ENCODE measurements at regions not wholly inside any gene's neighbourhood (a gene's known extent, or its start where the extent isn't known, plus 50 kb on each side); places are given as distances from the start of the nearest gene placed in this dataset.

- H3K27ac ChIP-seq (replicated peaks): no peak overlapping the region
- no peaks in the 10 kb centered on the region for H3K27me3 ChIP-seq (ENCODE audit: insufficient read depth, poor library complexity, severe bottlenecking)
- H3K4me3 ChIP-seq (replicated peaks; ENCODE audit: insufficient read depth, low read length): no peak overlapping the region
- TF ChIP-seq SPI1 (IDR thresholded peaks at IDR 0.05; ENCODE audit: borderline replicate concordance, low read depth) (no peak), CTCF (IDR thresholded peaks at IDR 0.05; ENCODE audit: insufficient read depth, low read length) (no peak), POLR2AphosphoS5 (IDR thresholded peaks at IDR 0.05; ENCODE audit: low read depth) (no peak), GABPA (IDR thresholded peaks at IDR 0.05; ENCODE audit: low read depth) (no peak), REST (IDR thresholded peaks at IDR 0.05; ENCODE audit: insufficient replicate concordance, low read depth) (no peak)
- no peak for DNase-seq (ENCODE audit: low read depth in 1 of 2, low spot score in 1 of 2)
Measured at GRCh38 chr6:14349507-14349906, 231.9 kb downstream of the CD83 start.

- Histone ChIP-seq H3K27ac (replicated peaks) (no peak overlapping the region), H3K27me3 (ENCODE audit: insufficient read depth, poor library complexity, severe bottlenecking) (no peaks in the 10 kb centered on the region)
- no peak for DNase-seq (ENCODE audit: low read depth in 1 of 2, low spot score in 1 of 2)
Measured at GRCh38 chr6:14350210-14350609, 232.6 kb downstream of the CD83 start.

GRCh38 chr6:14353281-14353680, 235.7 kb downstream of the CD83 start:
- H3K4me3 ChIP-seq (replicated peaks; ENCODE audit: insufficient read depth, low read length): no peak overlapping the region
- H3K27ac ChIP-seq (replicated peaks): peak overlapping the region; percentile 55
- TF ChIP-seq POLR2AphosphoS5 (IDR thresholded peaks at IDR 0.05; ENCODE audit: low read depth) (no peak), GABPA (IDR thresholded peaks at IDR 0.05; ENCODE audit: low read depth) (no peak), REST (IDR thresholded peaks at IDR 0.05; ENCODE audit: insufficient replicate concordance, low read depth) (no peak), SPI1 (IDR thresholded peaks at IDR 0.05; ENCODE audit: borderline replicate concordance, low read depth) (no peak), CTCF (IDR thresholded peaks at IDR 0.05; ENCODE audit: insufficient read depth, low read length) (no peak)
- no peaks in the 10 kb centered on the region for H3K27me3 ChIP-seq (ENCODE audit: insufficient read depth, poor library complexity, severe bottlenecking)
- DNase-seq (ENCODE audit: low read depth in 1 of 2, low spot score in 1 of 2): no peak

More at GRCh38 chr6:14350210-14350609, 232.6 kb downstream of the CD83 start:
- no peak for TF ChIP-seq POLR2AphosphoS5 (IDR thresholded peaks at IDR 0.05; ENCODE audit: low read depth)
- no peak for TF ChIP-seq REST (IDR thresholded peaks at IDR 0.05; ENCODE audit: insufficient replicate concordance, low read depth)
- H3K4me3 ChIP-seq (replicated peaks; ENCODE audit: insufficient read depth, low read length): no peak overlapping the region

- no peaks in the 10 kb centered on the region for H3K27me3 ChIP-seq (ENCODE audit: insufficient read depth, poor library complexity, severe bottlenecking)
- H3K4me3 ChIP-seq (replicated peaks; ENCODE audit: insufficient read depth, low read length): no peak overlapping the region
- peak; percentile 55; the same call in 1 of the 2 replicates for TF ChIP-seq SPI1 (IDR thresholded peaks at IDR 0.05; ENCODE audit: borderline replicate concordance, low read depth)
- TF ChIP-seq CTCF (IDR thresholded peaks at IDR 0.05; ENCODE audit: insufficient read depth, low read length): no peak
- TF ChIP-seq POLR2AphosphoS5 (IDR thresholded peaks at IDR 0.05; ENCODE audit: low read depth): no peak
- TF ChIP-seq GABPA (IDR thresholded peaks at IDR 0.05; ENCODE audit: low read depth): no peak
- no peak for TF ChIP-seq REST (IDR thresholded peaks at IDR 0.05; ENCODE audit: insufficient replicate concordance, low read depth)
- DNase-seq (ENCODE audit: low read depth in 1 of 2, low spot score in 1 of 2): peak in 1 of 2 experiments; percentile 61
- peak overlapping the region; percentile 55 for H3K27ac ChIP-seq (replicated peaks)
Measured at GRCh38 chr6:14353798-14354197, 236.2 kb downstream of the CD83 start.

All from HL-60 (cell line).